Activated CD4-positive, CD25-positive, alpha-beta regulatory T cell treated with anti-CD3 and anti-CD28 coated beads, Interleukin-2, amount 50 U/mL, for 16 hours (primary cell): ENCODE measurements at regions not wholly inside any gene's neighbourhood (a gene's known extent, or its start where the extent isn't known, plus 50 kb on each side); places are given as distances from the start of the nearest gene placed in this dataset.
A peak's percentile ranks its signal among the peaks of the same experiment; 100 is the strongest.

Experiments
- DNase-seq: peaks from one replicate; pipeline ENCODE4 v3.0.0-alpha.2; 2020; ENCODE audit warnings: low read depth, low spot score

DNA sequence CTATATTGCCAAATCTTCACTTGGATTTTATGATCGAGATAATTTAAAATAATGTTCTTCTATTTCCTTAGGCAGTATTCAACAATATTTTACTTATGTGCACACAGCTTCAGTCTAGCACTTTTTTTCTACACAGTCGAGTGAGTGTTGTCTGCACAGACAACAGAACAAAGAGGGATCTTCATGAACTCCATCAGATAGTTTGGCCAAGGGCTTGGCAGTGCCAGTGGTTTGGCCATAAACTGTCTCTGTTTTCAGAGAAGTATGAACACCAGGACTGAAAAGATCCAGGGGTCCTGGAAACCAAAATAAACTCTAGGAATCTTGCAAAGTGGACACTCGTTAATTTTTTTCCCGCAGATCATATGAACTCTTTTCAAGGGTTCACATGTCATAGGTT, 547.3 kb downstream of the PLCL1 start:
- DNase-seq, result no peak

DNA sequence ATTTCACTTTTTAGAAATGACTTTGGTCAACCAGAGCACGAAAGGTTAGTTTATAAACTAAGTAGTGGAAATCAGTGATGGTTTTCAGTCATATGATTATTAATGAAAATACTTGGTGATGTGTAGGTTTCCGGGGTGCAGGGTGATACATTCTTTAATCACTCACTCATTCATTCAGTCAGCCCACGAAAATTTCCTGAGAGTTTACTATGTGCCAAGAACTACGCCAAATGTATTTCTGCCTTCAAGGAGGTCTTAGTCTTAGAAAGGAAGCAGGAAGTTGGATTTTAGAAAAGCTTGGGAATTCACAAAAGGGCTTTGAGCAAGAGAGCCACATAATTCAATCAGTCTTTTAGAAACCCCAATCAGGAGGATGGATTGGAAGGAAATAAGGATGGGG, 543.6 kb downstream of the PLCL1 start:
- no peak for DNase-seq

DNA sequence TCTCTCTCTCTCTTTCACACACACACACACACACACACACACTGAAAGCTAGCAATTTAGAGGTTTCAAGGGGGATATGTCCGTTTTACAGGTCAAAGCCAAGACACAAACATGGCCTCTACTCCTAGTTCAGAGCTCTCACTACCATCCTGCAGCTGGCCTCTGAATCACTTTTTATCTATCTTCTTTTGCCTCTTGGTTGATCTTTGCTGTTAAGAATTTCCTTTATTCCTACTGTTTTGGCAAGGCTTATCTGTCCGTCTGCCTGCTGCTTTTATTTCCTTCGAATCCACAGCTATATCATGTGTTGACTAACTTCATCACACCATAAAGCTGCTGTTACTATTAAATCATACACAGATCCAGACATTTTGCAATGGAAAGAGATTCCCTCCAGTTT, 543.0 kb downstream of the PLCL1 start:
- DNase-seq, result no peak

DNA sequence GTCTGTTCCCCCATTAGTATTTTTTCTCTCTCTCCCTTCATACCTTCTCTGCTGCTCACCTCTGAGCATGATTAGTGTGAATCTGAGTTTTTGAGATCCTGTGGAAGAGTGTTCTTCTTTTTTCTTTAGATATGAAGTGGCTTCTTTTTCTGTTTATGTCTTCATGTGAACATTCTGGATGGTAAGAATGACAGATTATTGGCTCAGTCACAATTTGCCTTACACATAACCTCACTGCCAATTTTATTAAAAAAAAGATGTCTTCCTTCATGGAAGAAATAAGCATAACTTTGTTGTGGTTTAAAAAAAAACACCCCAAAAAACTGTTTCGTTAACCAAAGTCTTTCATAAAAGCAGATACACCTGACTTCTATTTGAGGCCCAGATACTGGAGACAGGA, 539.1 kb downstream of the PLCL1 start:
- DNase-seq, result no peak

DNA sequence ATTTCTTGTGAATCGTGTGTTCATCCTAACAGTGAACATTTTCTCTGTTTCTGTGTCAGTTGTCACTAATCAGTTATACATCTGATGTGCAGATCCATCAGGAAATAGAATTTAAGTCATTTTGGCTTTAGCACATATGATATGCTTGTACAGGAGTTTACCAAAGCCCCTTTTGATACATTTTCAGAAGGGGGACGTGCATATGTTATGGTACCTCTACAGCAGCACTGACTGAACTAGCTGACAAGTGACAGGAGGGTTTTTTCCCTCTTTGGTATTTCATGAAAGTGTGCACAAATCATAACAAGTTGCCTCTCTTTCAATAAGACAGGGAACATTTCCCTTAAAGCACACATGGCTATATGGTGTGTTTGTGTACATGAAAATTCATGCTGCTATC, 536.5 kb downstream of the PLCL1 start:
- no peak for DNase-seq

DNA sequence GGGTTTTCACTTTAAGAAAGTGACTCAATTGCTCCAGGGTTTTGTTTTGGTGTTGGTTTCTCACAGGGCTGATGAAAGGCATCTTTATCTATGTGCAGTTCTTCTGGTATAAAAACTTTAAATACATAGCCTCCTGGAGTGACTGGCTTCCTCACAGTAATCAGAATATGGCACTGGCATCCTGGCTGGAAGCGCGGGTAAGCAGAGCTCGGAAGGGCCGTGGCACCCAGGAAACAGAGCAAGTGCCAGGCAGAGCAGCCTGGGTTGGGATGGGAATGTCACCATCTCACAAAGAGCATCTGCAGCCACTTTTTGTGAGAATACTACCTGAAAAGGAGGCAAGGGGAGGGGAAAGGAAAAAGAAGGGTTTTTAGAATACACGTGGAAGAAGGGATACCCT, 534.7 kb downstream of the PLCL1 start:
- no peak for DNase-seq

DNA sequence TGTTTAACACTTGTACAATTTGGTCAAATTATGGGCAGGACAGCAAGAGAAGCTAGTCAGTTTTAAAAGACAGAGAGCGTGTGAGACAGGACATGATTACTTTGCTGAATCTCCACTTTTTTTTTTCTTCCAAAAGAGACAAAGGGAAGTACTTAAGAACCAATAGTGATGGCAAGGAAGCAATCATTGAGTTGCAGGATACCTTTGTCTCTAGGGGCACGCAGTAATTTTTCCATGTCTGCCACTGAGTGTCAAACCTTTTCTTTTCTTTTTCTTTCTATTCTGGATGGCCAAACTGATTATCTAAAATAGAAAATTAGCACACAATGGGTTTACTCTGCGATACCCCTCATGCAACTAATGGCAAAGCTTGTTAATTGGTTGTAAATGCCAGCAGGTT, 533.0 kb downstream of the PLCL1 start:
- DNase-seq, result no peak

DNA sequence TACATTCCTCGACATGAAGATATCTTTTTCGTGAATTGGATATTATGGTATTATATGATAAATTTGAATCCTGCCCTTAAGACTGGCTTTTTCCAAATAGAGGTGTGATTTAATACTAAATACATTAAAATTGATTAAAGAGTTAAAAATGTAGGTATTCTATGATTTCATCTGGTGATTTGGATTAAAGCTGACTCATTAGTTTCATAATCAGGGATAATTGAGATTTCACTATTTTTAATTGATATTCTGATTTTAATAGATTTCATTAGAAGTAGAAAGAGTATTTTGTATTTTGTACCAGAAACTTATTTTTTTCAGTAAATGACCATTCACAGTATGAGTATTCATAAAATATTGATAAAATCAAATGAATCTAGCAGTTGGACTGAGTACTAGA, 524.1 kb downstream of the PLCL1 start:
- no peak for DNase-seq

DNA sequence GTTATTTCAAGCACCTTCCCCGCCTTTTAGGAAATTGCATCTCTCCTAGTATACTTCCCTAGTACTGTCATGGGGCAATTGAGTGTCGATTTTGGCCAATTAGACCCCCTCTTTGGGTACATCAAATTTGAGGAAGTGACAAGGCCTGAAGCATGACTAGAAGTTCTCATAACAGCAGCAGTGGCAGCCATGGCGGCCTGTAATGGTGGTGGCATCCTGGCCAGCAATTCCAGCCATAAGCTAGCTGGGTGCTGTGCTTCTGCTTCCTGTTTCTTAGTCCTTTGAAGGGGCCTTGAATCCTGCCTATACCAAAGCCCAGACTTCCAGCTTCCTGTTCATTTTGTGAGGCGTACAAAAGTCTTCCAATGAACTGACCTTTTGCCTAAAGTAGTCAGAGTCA, 523.1 kb downstream of the PLCL1 start:
- DNase-seq, result no peak

DNA sequence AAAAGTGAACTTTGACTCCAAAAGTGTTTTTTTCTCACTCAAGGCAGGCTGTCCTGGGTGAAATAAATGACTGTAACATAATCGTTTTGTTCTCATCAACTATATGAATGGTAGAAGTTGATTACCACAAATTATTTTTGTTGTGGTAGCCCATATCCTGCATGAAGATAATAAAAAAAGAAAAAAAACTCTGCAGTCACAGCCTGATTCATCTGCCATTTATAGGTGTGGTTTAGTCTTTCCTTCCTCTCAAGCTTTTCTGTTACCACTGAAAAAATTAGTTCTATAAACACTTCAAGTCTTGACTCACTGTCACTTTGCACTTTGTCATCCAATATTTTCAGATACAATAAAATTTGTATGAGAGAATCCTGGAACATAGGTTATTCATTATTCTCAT, 522.0 kb downstream of the PLCL1 start:
- DNase-seq, result no peak

DNA sequence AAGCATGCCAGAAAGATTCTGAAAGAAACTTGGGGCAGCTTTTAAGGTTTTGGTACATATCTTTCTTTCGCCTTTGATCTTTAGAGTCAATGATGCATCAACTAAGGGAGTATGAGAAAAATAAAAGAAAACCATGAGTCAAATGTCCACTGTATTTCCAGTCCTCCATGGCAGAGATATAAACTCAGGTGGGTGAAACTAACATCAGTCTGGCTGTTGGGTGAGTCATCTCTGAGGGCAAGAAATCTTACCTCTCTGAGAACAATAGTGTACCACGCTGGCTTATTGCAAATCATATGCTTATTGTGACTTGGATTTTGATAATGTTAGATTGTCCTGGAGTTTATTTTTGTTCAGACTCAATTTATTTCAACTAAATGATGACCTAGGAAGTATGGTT, 521.0 kb downstream of the PLCL1 start:
- DNase-seq, result no peak

DNA sequence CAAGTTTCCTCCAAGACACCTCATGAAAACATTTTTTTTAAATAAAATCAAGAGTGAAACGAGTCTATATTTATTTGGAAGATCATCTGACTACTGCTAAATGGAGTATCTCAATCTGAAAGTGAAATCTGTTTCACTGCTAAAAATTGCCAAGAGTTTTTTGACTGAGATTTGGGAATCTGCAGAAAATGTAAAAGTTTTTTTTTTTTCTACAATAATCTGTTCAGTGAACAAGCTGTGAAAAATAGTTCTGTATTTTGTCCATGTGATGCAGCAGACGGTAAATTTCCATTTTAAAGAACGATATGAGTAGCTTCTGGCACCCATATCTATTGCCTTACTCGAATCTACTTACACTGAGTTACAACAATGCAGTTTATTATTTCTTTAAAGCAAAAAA, 519.7 kb downstream of the PLCL1 start:
- DNase-seq, result no peak

DNA sequence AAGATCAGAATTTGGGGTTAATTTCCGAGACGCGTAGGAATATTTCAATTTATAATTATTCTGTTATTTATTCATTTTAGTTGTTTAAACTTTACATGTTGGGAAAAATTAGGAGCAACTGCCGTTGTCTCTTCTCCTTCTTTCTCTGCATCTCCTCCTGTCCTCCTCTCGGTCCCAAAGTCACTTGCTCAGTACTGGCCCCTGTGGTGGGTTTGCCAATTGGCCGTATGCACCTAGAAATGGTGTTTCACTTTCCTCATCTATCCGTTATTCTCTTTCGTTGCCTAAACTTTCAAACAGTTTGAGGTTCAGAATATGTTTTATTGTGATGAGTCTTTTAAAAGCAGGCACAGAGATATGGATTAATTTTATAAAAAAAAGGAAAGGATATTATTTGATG, 517.9 kb downstream of the PLCL1 start:
- no peak for DNase-seq

DNA sequence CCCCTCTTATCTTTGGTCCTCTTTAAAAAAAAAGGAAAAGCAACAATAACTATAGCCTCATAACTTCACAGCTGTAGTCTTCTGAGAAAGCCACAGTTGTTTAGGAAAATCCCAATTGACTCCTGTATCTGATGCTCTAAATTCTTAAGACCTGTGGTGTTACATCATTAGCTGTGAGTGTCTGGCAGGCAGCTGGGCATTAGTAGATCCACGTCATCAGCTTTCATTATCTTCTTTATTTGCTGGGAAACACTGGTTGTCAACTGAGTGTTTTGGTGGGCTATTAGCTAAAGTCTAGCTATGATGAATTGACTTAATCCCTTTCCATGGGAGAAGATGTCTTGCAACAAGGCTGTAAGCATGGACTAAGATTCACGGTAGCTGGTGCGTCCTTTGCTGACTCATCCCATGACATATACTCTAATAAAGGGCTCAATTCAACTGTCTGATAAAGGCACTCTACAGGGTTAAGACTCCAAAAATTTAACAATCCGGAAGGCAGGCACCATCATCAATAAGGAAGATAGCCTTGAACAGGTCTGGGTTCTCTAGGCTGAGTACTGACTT, 517.2 kb downstream of the PLCL1 start:
- no peak for DNase-seq

DNA sequence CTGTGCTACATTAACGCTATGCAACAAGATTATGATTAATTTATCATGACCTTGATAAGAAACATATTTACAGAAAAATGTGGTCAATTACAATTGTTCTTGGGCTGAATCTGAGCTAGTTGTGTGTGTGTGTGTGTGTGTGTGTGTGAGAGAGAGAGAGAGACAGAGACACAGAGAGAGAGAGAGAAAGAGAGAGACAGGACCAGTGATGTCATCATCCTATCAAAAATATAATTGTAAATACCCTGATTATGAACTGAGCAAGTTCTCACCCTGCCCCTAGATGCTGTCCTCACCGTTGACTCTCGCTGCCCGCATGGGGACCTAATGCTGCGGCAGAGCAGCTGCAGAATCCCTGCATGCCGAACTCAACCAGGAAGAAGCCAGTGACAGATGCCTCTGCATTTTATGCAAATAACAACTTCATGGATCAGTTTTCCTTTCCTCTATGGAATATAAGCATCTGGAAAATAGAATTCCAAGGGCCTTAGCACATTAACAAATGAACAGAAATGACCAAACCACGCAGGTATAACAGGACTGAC, 512.5 kb downstream of the PLCL1 start:
- DNase-seq, result no peak

DNA sequence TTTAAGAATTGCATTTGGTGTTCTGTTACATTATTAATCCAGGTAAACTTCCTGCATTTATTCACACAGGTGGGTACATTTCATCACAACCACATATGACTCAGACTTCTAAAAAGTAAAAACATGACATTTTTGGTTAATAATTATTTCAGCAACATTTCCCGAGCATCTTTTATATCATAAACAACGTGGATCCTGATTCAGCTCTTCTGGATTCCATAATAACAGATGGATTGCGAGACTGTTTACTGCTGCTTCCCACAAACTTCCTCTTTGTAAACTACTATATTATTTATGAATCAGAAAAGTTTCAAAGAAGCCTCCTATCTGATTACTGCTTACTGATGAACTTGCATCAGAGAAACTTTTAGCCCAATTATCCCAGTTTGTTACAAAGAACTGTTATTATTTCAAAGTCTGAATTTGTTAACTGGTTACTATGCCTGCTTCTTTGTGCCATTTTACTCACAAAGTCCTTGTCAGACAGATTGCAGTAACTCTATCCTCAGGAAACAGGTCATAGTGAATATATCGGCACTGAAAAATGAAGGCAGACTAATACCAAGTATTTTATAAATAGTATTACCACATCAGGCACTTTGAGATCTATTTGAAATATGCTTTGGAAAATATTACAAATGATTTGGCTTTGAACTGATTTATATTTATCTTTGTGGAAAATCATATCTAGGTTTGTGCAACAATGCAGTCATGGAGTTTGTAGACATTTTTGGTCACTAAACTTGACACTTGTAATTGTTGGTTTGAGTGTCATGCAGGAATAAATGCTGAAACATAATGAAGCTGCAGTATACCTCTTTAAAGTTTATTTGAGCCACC, 511.6 kb downstream of the PLCL1 start:
- DNase-seq, result no peak

DNA sequence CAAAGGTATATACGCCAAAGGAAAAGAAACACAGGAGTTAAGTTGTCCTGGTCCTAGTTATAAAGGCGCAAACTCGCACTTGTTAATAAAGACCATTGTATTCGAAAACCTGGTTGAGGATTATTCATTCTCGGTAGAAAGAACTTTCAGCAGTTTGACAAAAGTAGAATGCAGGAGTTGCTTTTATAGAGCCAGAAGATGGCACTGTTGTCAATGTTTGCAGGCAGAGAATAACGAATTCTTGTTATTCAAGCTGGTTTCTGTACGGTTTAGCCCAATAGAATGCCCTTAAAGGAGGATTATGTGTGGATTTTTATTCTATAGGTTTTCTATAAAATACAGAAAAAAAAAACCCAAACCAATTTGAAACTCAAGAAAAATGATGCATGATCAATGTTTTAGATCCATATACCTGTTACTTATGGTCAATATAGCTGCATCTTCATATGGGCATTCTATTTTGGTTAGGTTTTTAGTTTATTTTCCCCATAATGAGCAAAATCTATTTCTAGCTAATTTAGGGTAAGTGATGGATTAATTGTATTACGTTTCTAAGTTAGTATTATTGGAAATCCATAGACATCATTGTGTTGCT, 510.3 kb downstream of the PLCL1 start:
- no peak for DNase-seq

DNA sequence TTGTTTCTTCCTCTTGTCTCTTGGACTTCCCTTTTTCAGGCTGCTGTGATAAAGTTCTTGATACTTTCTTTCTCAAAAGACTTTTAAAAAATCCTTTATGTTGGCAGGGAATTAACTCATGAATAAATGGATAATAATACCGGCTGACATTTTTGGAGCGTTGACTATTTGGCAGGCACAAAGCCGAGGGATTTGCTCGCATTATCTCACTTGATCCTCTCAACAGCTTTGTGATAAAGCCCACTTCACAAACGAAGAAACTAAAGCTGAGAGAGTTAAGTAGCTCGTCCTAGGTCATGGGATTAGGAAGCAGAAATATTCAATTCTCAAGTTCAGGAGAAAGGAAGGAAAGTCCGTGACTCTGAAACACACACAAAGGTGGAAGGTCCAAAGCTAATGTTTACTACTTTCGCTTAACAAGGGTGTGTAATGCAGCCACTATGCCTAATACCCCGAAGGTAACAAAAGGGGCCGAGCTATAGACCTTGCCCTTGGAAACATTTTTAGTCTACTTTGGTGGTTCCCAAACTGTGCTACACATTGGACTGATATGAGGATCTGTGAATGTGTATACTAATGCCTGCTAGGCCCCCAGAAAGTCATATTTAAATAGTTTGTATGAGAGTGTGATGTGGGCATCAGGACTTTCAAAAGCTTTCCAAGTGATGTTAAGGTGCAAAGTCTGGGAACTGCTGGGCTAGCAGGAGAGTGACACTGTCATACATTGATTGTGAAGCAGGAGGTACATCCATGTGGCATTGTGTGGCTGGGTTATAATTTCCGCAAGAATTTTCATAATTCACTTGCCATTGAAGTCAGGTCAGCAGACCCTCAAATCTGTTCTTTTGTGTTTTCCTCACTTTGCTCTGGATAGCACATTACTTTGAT, 508.4 kb downstream of the PLCL1 start:
- DNase-seq, result no peak

DNA sequence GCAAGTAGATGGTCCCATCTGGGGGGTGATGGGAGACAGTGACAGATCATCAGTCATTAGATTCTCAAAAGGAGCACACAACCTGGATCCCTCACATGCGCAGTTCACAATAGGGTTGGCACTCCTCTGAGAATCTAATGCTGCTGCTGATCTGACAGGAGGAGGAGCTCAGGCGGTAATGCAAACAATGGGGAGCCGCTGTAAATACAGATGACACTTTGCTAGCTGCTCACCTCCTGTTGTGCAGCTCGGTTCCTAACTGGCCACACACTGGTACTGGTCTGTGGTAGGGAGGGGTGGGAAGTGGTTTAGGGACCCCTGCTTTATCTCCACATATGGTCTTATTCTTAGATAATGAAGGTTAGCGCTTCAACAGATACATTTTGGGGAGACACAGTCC, 506.6 kb downstream of the PLCL1 start:
- DNase-seq, result no peak

DNA sequence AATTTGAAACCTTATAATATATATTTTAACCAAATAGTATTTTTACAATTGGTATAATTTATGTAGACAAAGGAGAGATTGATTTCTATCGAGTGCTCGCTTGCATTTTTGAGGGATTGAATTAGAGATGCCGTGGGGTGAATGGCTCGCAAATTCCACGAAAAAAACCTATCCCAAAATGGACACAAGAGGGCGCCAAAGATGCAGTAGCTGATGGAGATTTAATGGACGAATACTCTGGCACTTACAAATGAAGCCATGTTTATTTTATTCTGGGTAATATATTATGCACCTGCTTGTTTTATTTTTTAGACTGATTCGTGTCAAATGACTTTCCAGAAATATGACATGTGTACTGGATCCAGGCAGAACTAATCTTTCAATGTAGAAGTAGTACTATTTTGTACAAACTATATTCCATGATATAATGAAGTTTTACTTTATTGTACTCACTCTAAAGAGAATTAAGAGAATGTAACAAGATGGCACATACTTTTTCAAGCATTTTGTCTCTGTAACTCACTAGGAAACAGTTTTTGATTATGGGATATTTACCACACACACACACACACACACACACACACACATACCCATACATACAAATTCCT, 505.4 kb downstream of the PLCL1 start:
- DNase-seq, result peak; percentile 33

DNA sequence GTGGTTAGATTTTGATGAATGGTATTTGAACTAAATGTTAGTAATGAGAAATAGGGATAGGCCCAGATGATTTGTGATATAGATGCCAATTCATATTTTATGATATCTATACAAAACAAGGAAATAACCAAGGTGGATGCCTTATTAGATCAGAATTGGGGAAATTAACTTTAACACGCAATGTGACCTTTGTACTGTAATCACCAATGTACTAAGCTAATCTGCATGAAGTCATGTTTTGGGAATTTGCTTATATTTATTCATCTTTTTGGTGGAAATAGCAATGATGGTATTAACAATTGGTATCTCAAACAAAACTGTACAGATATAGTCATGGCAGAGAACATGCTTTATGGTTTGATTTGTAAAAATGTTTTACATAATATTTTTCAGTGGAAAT, 504.7 kb downstream of the PLCL1 start:
- DNase-seq, result no peak

DNA sequence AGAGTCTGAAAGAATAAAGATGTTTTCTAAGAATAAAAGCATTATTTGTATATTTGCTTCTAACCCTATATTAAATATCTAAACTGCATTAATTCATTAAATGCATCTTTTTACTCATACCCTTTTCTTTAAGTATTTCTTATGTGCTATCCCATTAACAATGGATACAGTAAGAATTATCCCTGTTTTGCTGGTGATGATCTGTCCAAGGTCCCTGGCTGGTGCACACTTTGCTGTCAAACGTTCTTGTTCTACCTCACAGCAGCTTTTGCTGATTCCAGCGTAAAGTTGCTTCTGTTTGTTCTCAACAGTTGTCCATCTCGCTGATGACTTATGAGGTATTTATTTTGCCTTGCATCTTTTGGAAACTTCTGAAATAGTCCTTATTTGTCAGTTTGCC, 504.0 kb downstream of the PLCL1 start:
- no peak for DNase-seq
